Smooth muscle cell (in vitro differentiated cells): ENCODE measurements at regions not wholly inside any gene's neighbourhood (a gene's known extent, or its start where the extent isn't known, plus 50 kb on each side); places are given as distances from the start of the nearest gene placed in this dataset.

ENCODE experiments used
- DNase-seq: peaks from one replicate; lab custom pipeline; 2025; ENCODE audit not compliant: unreplicated experiment; lab: John Stamatoyannopoulos, UW
- H2AFZ ChIP-seq: fragments of 200-600 bp; sonication (generic); 2 replicates; pipeline ENCODE4 v1.6.0; 2016; ENCODE audit warnings: antibody characterized with exemption, low read depth, mild to moderate bottlenecking
- H3F3A ChIP-seq: fragments of 200-600 bp; sonication (generic); 2 replicates; pipeline ENCODE4 v1.6.0; 2017; ENCODE audit warnings: antibody characterized with exemption, low read depth
- H3K27ac ChIP-seq: fragments of 200-600 bp; sonication (generic); 2 replicates; pipeline ENCODE4 v1.5.1; 2016; ENCODE audit warnings: low read depth, mild to moderate bottlenecking
- H3K27me3 ChIP-seq: fragments of 200-600 bp; sonication (generic); 2 replicates; pipeline ENCODE4 v1.6.1; 2016; ENCODE audit warnings: low read depth, mild to moderate bottlenecking
- H3K36me3 ChIP-seq: fragments of 200-600 bp; sonication (generic); 2 replicates; pipeline ENCODE4 v1.5.1; 2016; ENCODE audit warnings: low read depth
- H3K4me1 ChIP-seq: fragments of 200-600 bp; sonication (generic); 2 replicates; pipeline ENCODE4 v1.5.1; 2016; ENCODE audit warnings: low read depth
- H3K4me2 ChIP-seq: fragments of 200-600 bp; sonication (generic); 2 replicates; pipeline ENCODE4 v1.6.0; 2016; ENCODE audit warnings: mild to moderate bottlenecking
- H3K4me3 ChIP-seq: fragments of 200-600 bp; sonication (generic); 2 replicates; pipeline ENCODE4 v1.5.1; 2016; ENCODE audit warnings: mild to moderate bottlenecking
- H3K79me2 ChIP-seq: fragments of 200-600 bp; sonication (generic); 2 replicates; pipeline ENCODE4 v1.6.0; 2016; ENCODE audit warnings: low read depth, mild to moderate bottlenecking
- H3K9ac ChIP-seq: fragments of 200-600 bp; sonication (generic); 2 replicates; pipeline ENCODE4 v1.6.0; 2016; ENCODE audit warnings: low read depth
- H3K9me3 ChIP-seq: fragments of 200-600 bp; sonication (generic); replicated peaks from 2 replicates; pipeline ENCODE4 v1.5.1; 2016; ENCODE audit warnings: low read depth
- H4K20me1 ChIP-seq: fragments of 200-600 bp; sonication (generic); 2 replicates; pipeline ENCODE4 v1.6.0; 2016; ENCODE audit warnings: low read depth
- CTCF ChIP-seq: fragments of 200-600 bp; sonication (generic); IDR thresholded peaks from 2 replicates; pipeline ENCODE4 v1.5.1; 2017; ENCODE audit warnings: borderline replicate concordance, mild to moderate bottlenecking, antibody characterized with exemption; ENCODE audit not compliant: insufficient read depth, poor library complexity, severe bottlenecking
- WGBS: methylation state at CpG from one replicate; pipeline ENCODE4 v1.1.7; 2016; ENCODE audit warnings: low lambda C conversion rate; 5-methylcytosine and 5-hydroxymethylcytosine counted together

- H3F3A ChIP-seq = no peaks in the 10 kb centered on the region
- no peaks in the 10 kb centered on the region for H4K20me1 ChIP-seq
- H3K4me2 ChIP-seq = no peak overlapping the region
- no peak for DNase-seq
- WGBS = 89% methylated on average over 7 of the region's 7 CpGs
- no peaks in the 10 kb centered on the region for H3K79me2 ChIP-seq
- H3K27me3 ChIP-seq = no peaks in the 10 kb centered on the region
- H3K36me3 ChIP-seq = no peaks in the 10 kb centered on the region
- no peaks in the 10 kb centered on the region for H3K4me1 ChIP-seq
- H3K4me3 ChIP-seq = no peak overlapping the region
- no peak overlapping the region for H2AFZ ChIP-seq
- H3K27ac ChIP-seq = no peak overlapping the region
- no peaks in the 10 kb centered on the region for H3K9me3 ChIP-seq
- no peak for TF ChIP-seq CTCF
- H3K9ac ChIP-seq = no peak overlapping the region
Measured at GRCh38 chr15:100783291-100783690, 96.3 kb upstream of the ALDH1A3 start.

- H4K20me1 ChIP-seq = no peaks in the 10 kb centered on the region
- no peak for DNase-seq
- H3K9ac ChIP-seq = no peak overlapping the region
- no peaks in the 10 kb centered on the region for H3K9me3 ChIP-seq
- no peaks in the 10 kb centered on the region for H3F3A ChIP-seq
- no peaks in the 10 kb centered on the region for H3K36me3 ChIP-seq
- no peaks in the 10 kb centered on the region for H3K27me3 ChIP-seq
- WGBS = 92% methylated on average over 17 of the region's 17 CpGs
- no peak overlapping the region for H3K27ac ChIP-seq
- H2AFZ ChIP-seq = no peak overlapping the region
- H3K79me2 ChIP-seq = no peaks in the 10 kb centered on the region
- H3K4me1 ChIP-seq = no peaks in the 10 kb centered on the region
- TF ChIP-seq CTCF = no peak
- no peak overlapping the region for H3K4me2 ChIP-seq
- no peak overlapping the region for H3K4me3 ChIP-seq
Measured at GRCh38 chr15:100783760-100784492, 95.7 kb upstream of the ALDH1A3 start.

DNA sequence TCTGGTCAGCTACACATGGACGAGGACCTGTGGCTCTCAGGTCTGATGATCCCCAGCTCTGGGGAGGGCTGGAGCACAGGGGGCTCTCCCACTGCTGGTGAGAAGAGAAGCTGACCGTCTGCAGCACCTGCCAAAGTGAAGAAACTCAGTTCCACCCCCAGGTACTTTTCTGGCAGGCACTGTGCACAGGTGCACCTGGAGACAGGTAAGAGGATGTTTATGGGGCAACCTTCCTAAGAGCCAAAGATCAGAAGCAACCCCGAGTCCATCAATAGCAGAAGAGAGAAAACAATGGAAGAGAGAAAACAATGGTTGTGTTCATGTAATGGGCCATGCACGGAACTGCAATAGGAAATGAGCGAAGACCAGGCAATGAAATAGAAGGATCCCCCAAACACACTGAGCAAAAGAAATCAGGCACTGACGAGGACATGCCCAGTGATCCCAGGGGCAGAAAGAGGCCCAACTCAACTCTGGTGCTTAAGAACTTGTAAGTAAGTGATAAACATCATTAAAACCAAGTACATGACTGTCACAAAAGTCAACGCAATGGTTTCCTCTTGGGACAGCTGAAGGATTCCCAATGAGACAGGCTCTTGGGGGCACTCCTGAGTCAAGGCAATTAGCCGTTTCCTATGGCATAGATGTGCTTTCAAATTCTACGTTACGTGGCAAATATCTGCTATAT, 95.0 kb upstream of the ALDH1A3 start:
- no peak for DNase-seq
- H3K27me3 ChIP-seq = no peaks in the 10 kb centered on the region
- no peaks in the 10 kb centered on the region for H3K36me3 ChIP-seq
- H4K20me1 ChIP-seq = no peaks in the 10 kb centered on the region
- WGBS = 94% methylated on average over 10 of the region's 10 CpGs
- H3F3A ChIP-seq = no peaks in the 10 kb centered on the region
- TF ChIP-seq CTCF = no peak
- H3K4me1 ChIP-seq = no peaks in the 10 kb centered on the region
- H3K79me2 ChIP-seq = no peaks in the 10 kb centered on the region
- H3K4me3 ChIP-seq = no peak overlapping the region
- H3K9me3 ChIP-seq = no peaks in the 10 kb centered on the region
- no peak overlapping the region for H3K9ac ChIP-seq
- H3K27ac ChIP-seq = no peak overlapping the region
- no peak overlapping the region for H2AFZ ChIP-seq
- H3K4me2 ChIP-seq = no peak overlapping the region
